Amniotic epithelial cell (primary cell): ENCODE measurements at regions not wholly inside any gene's neighbourhood (a gene's known extent, or its start where the extent isn't known, plus 50 kb on each side); places are given as distances from the start of the nearest gene placed in this dataset.
A peak's percentile ranks its signal among the peaks of the same experiment; 100 is the strongest.
"Not testable (repeated sequence)": the region's sequence is repeated elsewhere in the genome, so short reads cannot be mapped to it uniquely, and the experiment has no call there.

Experiments used
- DNase-seq: peaks from one replicate; pipeline ENCODE4 v3.0.0-alpha.2; 2010; ENCODE audit warnings: low read depth

DNA sequence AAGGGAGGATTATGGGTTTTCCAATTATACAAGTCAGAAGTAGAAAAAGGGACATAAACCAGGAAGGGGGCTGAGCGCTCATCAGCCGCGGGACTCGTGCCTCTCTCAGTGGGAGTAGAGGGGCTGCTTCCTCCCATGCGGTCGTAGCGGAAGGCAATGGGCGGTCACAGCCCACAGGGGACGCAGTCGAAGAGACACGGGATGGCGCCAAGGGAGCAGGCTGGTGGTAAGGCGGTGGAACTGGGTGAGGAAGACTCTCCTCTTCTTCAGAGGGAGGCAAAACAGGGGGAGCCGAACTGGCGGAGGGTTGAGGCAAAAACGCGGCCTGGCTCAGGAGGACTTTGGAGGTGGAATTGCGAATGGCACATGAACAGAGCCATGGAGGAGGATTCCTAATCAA is 677.7 kb downstream of the TMEM121 start:
- no peak for DNase-seq

- peak; percentile 0 for DNase-seq
Observed at GRCh38 chr14:106207316-106207715, 680.9 kb downstream of the TMEM121 start.

- no peak for DNase-seq
Observed at GRCh38 chr14:106208794-106209193, 682.4 kb downstream of the TMEM121 start.

GRCh38 chr14:106209755-106210154 is 683.4 kb downstream of the TMEM121 start:
- no peak for DNase-seq

- DNase-seq, result no peak
Observed at GRCh38 chr14:106210650-106211049, 684.3 kb downstream of the TMEM121 start.

- no peak for DNase-seq
Observed at GRCh38 chr14:106211334-106211900, 685.0 kb downstream of the TMEM121 start.

GRCh38 chr14:106215229-106215628 is 688.8 kb downstream of the TMEM121 start:
- no peak for DNase-seq

- no peak for DNase-seq
Observed at GRCh38 chr14:106216679-106217078, 690.3 kb downstream of the TMEM121 start.

- no peak for DNase-seq
Observed at GRCh38 chr14:106218174-106218573, 691.8 kb downstream of the TMEM121 start.

DNA sequence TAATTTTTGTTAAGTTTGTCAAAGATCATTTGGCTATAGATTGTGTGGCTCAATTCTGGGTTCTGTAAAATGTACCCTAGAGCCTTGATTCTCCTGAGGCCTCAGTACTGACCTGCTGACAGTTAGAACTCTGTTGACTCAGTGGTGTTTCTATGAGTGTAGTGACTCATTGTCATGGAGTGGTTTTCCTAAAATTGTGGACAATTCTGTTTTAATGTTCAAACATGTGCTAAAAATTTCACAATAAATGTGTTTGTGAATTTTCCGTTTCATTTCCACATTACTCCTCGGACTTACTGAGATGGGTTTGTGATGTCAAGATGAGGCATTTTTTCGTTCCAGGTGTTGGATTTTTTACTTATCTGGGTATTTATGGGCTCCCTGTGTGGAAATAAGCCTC is 695.9 kb downstream of the TMEM121 start:
- DNase-seq, result no peak

- DNase-seq, result no peak
Observed at GRCh38 chr14:106222731-106223130, 696.3 kb downstream of the TMEM121 start.

GRCh38 chr14:106227793-106228192 is 701.4 kb downstream of the TMEM121 start:
- DNase-seq, result no peak

- DNase-seq, result no peak
Observed at GRCh38 chr14:106228541-106229158, 702.3 kb downstream of the TMEM121 start.

DNA sequence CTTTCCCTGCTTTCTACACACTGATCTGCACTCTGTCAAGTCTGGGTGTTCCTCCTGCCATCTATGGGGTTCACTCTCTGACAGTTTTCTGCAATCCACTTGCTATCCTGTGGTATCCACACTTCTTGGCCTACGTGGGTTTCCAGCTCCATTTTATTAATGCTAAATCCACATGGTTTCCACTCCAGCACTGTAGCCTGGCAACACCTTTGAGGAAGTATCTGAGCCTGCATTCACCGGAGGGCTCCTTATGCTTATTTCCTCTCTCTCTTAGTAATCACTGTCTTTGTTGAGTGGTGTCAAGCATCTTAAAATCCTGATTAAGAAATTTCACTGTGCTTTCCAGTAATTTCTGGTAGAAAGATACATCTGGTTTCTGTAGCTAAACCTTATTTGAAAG is 703.7 kb downstream of the TMEM121 start:
- no peak for DNase-seq

GRCh38 chr14:106233191-106233590 is 706.8 kb downstream of the TMEM121 start:
- not testable (repeated sequence) for DNase-seq

DNA sequence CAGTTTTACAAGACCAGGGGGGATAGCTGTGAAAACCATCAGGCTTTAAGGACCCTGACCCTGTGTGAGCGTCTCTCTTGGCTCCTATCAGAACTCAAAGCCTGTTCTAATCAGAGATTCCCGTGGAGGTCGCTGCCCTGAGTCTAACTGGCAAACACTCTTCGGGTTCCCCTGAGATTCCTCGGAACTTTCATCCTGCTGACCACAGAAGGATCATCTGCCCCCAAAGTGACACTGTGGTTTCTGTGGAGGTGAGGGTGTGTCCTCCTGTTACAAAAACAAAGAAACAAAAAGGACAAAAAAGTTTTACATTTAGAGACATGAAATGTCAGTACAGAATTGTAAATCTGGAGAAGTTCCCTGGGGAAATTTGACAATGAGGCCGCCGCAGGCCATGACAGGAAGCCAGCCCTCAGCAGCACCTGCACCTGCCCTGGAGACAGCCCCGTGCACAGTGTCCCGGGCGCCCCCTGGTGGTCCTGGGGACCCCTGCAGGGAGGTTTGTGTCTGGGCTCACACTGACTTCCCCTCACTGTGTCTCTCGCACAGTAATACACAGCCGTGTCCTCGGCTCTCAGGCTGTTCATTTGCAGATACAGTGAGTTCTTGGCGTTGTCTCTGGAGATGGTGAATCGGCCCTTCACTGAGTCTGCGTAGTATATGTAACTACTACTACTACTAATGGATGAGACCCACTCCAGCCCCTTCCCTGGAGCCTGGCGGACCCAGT is 708.3 kb downstream of the TMEM121 start:
- DNase-seq, result not testable (repeated sequence)

DNA sequence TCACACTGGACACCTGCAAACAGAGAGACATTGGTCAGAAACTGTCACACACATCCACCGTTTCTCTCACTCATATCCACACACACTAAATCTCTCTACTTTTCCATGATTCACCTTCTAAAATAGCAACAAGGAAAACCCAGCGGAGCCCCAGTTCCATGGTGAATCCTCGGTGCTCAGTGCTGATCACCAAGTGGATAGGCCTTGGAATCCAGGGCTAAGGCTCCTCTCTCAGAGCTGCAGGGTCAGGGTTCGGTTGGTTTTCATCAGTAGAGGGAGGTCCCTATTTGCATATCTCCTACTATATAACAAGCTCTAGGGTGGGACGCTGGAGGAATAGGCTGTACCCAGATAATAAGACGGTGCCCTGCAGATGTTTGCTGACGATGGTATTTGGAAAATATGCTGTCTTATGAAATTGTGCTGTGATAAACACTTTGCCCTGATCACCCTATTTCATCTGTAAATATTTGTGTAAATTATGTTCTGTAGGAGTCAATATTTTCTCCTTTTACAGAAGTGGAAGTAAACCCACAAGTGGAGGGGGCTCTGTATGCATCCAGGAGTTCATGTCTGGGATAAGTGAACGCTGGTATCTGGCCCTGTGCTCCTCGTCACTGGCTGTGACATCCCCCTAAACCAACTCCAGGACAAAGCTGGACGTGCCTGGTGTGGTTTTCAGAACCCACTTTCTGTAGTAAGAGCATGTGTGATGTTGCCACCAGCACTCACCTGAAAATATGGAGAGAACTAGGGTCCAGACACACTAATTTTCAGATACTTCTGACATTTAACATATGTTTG is 709.2 kb downstream of the TMEM121 start:
- DNase-seq, result no peak

GRCh38 chr14:106248321-106249192 is 722.2 kb downstream of the TMEM121 start:
- no peak for DNase-seq

- DNase-seq, result not testable (repeated sequence)
Observed at GRCh38 chr14:106253995-106254394, 727.6 kb downstream of the TMEM121 start.

DNA sequence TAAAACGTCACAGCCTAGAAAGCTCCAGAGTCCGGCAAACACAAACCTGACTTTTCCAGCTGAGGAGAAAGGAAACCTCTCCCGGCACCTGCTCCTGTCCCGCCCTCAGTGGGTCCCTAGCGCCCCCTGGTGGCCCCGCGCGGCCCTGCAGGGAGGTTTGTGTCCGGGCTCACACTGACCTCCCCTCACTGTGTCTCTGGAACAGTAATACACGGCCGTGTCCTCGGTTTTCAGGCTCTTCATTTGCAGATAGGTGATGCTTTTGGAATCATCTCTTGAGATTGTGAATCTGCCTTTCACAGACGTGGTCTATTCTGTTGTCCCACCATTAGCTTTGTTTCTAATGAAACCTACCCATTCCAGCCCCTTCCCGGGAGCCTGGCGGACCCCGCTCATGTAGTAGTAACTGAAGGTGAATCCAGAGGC is 731.2 kb downstream of the TMEM121 start:
- not testable (repeated sequence) for DNase-seq

DNA sequence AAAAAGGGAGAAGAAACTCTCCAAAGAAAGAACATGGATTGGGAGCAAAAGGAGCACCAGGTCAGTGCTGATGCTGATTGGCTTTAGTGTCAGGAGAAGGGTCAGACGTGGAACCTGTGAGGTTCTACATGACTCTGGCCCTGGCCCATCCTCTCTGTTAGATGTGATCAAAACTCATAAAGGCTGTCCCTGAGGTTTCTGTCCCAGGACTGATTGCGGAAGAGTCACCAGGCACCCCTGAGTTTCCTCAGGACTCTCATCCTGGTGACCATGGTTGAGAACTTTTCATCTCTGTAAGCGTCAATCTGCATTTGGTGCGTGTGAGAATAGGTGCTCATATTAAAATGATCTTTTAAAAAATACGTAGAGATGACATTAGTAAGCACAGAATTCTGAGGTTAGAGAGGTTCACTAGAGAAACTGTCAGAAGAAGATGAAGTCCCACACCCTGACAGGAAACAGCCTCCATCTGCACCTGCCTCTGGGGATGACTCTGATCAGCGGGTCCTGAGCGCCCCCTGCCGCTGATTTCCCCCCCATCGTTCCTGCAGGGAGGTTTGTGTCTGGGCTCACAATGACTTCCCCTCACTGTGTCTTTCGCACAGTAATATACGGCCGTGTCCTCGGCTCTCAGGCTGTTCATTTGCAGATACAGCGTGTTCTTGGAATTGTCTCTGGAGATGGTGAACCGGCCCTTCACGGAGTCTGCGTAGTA is 741.8 kb downstream of the TMEM121 start:
- DNase-seq, result no peak
